KMS-11 (cell line): ENCODE measurements at regions not wholly inside any gene's neighbourhood (a gene's known extent, or its start where the extent isn't known, plus 50 kb on each side); places are given as distances from the start of the nearest gene placed in this dataset.
"Not testable (repeated sequence)": the region's sequence is repeated elsewhere in the genome, so short reads cannot be mapped to it uniquely, and the experiment has no call there.

Experiments
- H2AFZ ChIP-seq: fragments of 200-600 bp; sonication (generic); 2 replicates; pipeline ENCODE4 v1.6.1; 2016; ENCODE audit warnings: antibody characterized with exemption, mixed run types, low read depth
- H3K27ac ChIP-seq: fragments of 200-600 bp; sonication (generic); 2 replicates; pipeline ENCODE4 v1.6.1; 2016; ENCODE audit warnings: mild to moderate bottlenecking, mixed run types
- H3K27me3 ChIP-seq: fragments of 200-600 bp; sonication (generic); 2 replicates; pipeline ENCODE4 v1.6.1; 2017; ENCODE audit warnings: mild to moderate bottlenecking, low read depth, mixed run types, moderate library complexity; ENCODE audit not compliant: insufficient read depth
- H3K36me3 ChIP-seq: fragments of 200-600 bp; sonication (generic); 2 replicates; pipeline ENCODE4 v1.6.1; 2017; ENCODE audit warnings: mild to moderate bottlenecking, mixed run types; ENCODE audit not compliant: insufficient read depth
- H3K4me1 ChIP-seq: fragments of 200-600 bp; sonication (generic); 2 replicates; pipeline ENCODE4 v1.6.1; 2016; ENCODE audit warnings: mild to moderate bottlenecking, low read depth, mixed run types; ENCODE audit not compliant: poor library complexity, severe bottlenecking
- H3K4me2 ChIP-seq: fragments of 200-600 bp; sonication (generic); 2 replicates; pipeline ENCODE4 v1.7.0; 2016; ENCODE audit warnings: mild to moderate bottlenecking, mixed run types
- H3K4me3 ChIP-seq: fragments of 200-600 bp; sonication (generic); IDR thresholded peaks from 2 replicates; pipeline ENCODE4 v1.6.1; 2017; ENCODE audit warnings: low read depth, low read length, mixed read lengths; ENCODE audit not compliant: insufficient read depth
- H3K79me2 ChIP-seq: fragments of 200-600 bp; sonication (generic); 2 replicates; pipeline ENCODE4 v1.6.1; 2016; ENCODE audit warnings: low read depth, mixed run types; ENCODE audit not compliant: insufficient read depth
- H3K9ac ChIP-seq: fragments of 200-600 bp; sonication (generic); 2 replicates; pipeline ENCODE4 v1.6.1; 2016; ENCODE audit warnings: mild to moderate bottlenecking, mixed run types
- H4K20me1 ChIP-seq: fragments of 200-600 bp; sonication (generic); 2 replicates; pipeline ENCODE4 v1.6.1; 2016; ENCODE audit warnings: mild to moderate bottlenecking, mixed run types; ENCODE audit not compliant: insufficient read depth
- CTCF ChIP-seq: fragments of 200-600 bp; sonication (generic); conservative IDR thresholded peaks from 2 replicates; pipeline ENCODE4 v1.6.1; 2017; ENCODE audit warnings: low read depth, mild to moderate bottlenecking, antibody characterized with exemption, low read length, moderate library complexity, mixed read lengths

DNA sequence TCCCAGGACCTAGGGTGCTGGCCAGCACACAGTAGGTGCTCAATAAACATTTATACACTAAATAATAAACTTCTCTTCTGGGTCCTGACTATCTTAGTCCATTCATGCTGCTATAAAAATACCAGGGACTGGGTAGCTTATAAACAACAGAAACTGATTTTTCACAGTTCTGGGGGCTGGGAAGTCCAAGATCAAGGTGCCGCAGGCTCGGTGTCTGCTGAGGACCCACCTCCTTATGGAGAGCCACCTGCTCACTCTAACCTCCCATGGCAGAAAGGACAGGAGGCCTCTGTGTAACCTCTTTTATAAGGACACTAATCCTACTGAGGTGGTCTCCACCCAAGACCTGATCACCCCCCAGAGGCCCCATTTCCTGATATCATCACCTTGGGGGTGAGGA is 114.4 kb upstream of the IQSEC1 start:
- no peaks in the 10 kb centered on the region for H4K20me1 ChIP-seq
- H3K79me2 ChIP-seq = no peaks in the 10 kb centered on the region
- H3K36me3 ChIP-seq = no peaks in the 10 kb centered on the region
- no peaks in the 10 kb centered on the region for H3K4me1 ChIP-seq
- no peak overlapping the region for H2AFZ ChIP-seq
- no peak for TF ChIP-seq CTCF
- no peak overlapping the region for H3K4me2 ChIP-seq
- H3K9ac ChIP-seq = no peak overlapping the region
- H3K4me3 ChIP-seq = no peak overlapping the region
- H3K27ac ChIP-seq = no peak overlapping the region
- no peaks in the 10 kb centered on the region for H3K27me3 ChIP-seq

DNA sequence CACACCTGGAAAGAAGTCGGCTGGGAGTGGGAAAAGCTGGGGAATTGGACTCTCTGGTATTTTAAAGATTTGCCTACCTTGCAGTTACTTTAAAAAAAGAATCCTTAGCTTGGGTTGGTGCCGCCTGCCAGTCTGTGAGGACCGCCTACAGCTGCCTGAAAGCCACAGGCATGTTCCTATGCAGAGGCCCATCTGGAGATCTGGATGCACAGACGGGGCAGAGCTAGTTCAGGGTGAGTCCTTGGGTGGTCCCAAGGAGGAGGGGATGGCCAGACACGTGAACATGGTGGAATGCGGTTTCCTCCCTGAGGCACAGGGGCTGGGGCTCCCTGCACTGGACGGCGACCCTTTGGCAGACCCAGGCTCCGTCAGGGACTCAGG is 113.2 kb upstream of the IQSEC1 start:
- Histone ChIP-seq H4K20me1 (no peaks in the 10 kb centered on the region), H3K79me2 (no peaks in the 10 kb centered on the region), H3K4me2 (no peak overlapping the region), H3K9ac (no peak overlapping the region), H3K4me3 (no peak overlapping the region), H3K36me3 (no peaks in the 10 kb centered on the region), H3K4me1 (no peaks in the 10 kb centered on the region), H3K27ac (no peak overlapping the region), H3K27me3 (no peaks in the 10 kb centered on the region), H2AFZ (no peak overlapping the region)
- no peak for TF ChIP-seq CTCF

- Histone ChIP-seq H4K20me1 (no peaks in the 10 kb centered on the region), H3K4me3 (no peak overlapping the region), H3K27me3 (no peaks in the 10 kb centered on the region), H3K79me2 (no peaks in the 10 kb centered on the region), H3K27ac (no peak overlapping the region), H2AFZ (no peak overlapping the region), H3K9ac (no peak overlapping the region), H3K36me3 (no peaks in the 10 kb centered on the region), H3K4me2 (no peak overlapping the region), H3K4me1 (no peaks in the 10 kb centered on the region)
- no peak for TF ChIP-seq CTCF
Measured at GRCh38 chr3:13185737-13186434, 112.7 kb upstream of the IQSEC1 start.

DNA sequence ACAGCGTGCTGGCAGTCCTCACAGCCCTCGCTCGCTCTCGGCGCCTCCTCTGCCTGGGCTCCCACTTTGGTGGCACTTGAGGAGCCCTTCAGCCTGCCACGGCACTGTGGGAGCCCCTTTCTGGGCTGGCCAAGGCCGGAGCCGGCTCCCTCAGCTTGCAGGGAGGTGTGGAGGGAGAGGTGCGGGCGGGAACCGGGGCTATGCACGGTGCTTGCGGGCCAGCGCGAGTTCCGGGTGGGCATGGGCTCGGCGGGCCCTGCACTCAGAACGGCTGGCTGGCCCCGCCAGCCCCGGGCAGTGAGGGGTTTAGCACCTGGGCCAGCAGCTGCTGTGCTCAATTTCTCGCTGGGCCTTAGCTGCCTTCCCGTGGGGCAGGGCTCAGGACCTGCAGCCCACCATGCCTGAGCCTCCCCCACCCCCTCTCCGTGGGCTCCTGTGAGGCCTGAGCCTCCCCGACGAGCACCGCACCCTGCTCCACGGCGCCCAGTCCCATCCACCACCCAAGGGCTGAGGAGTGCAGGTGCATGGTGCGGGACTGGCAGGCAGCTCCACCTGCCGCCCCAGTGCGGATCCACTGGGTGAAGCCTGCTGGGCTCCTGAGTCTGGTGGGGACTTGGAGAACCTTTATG is 106.5 kb upstream of the IQSEC1 start:
- not testable (repeated sequence) for H3K27me3 ChIP-seq, H3K4me2 ChIP-seq, H3K4me1 ChIP-seq, H3K4me3 ChIP-seq, H4K20me1 ChIP-seq, H3K79me2 ChIP-seq, H3K9ac ChIP-seq, H3K36me3 ChIP-seq, H2AFZ ChIP-seq, H3K27ac ChIP-seq

GRCh38 chr3:13179181-13179580 is 106.0 kb upstream of the IQSEC1 start:
- H3K79me2 ChIP-seq = no peaks in the 10 kb centered on the region
- no peak overlapping the region for H3K27ac ChIP-seq
- no peak for TF ChIP-seq CTCF
- no peak overlapping the region for H2AFZ ChIP-seq
- H3K4me2 ChIP-seq = no peak overlapping the region
- H4K20me1 ChIP-seq = no peaks in the 10 kb centered on the region
- no peak overlapping the region for H3K9ac ChIP-seq
- H3K4me3 ChIP-seq = no peak overlapping the region
- H3K36me3 ChIP-seq = no peaks in the 10 kb centered on the region
- H3K27me3 ChIP-seq = no peaks in the 10 kb centered on the region
- no peaks in the 10 kb centered on the region for H3K4me1 ChIP-seq
